Tongue (tissue), 1 donor: ENCODE measurements at regions not wholly inside any gene's neighbourhood (a gene's known extent, or its start where the extent isn't known, plus 50 kb on each side); places are given as distances from the start of the nearest gene placed in this dataset.
A peak's percentile ranks its signal among the peaks of the same experiment; 100 is the strongest.

ENCODE experiments used
- DNase-seq: peaks from one replicate; pipeline ENCODE4 v3.0.0-alpha.2; 2015

GRCh38 chr2:160918906-160919503, 241.2 kb upstream of the TANK start:
- DNase-seq, result peak; percentile 27

GRCh38 chr2:160920061-160920460, 240.2 kb upstream of the TANK start:
- no peak for DNase-seq

GRCh38 chr2:160920791-160921303, 239.4 kb upstream of the TANK start:
- peak; percentile 92 for DNase-seq

GRCh38 chr2:160921386-160921964, 238.8 kb upstream of the TANK start:
- DNase-seq, result peak; percentile 44

GRCh38 chr2:160924936-160925353, 235.3 kb upstream of the TANK start:
- no peak for DNase-seq

- no peak for DNase-seq
Measured at GRCh38 chr2:160925956-160926355, 234.3 kb upstream of the TANK start.

GRCh38 chr2:160927324-160927723, 232.9 kb upstream of the TANK start:
- DNase-seq, result no peak

GRCh38 chr2:160928854-160929301, 231.3 kb upstream of the TANK start:
- DNase-seq, result no peak

- no peak for DNase-seq
Measured at GRCh38 chr2:160931531-160931930, 228.7 kb upstream of the TANK start.

- DNase-seq, result no peak
Measured at GRCh38 chr2:160932960-160933359, 227.3 kb upstream of the TANK start.

- no peak for DNase-seq
Measured at GRCh38 chr2:160934263-160934662, 226.0 kb upstream of the TANK start.

GRCh38 chr2:160934991-160935390, 225.2 kb upstream of the TANK start:
- DNase-seq, result no peak

- DNase-seq, result no peak
Measured at GRCh38 chr2:160936044-160936806, 224.0 kb upstream of the TANK start.

GRCh38 chr2:160940271-160940670, 220.0 kb upstream of the TANK start:
- DNase-seq, result no peak

GRCh38 chr2:160940699-160941098, 219.5 kb upstream of the TANK start:
- DNase-seq, result no peak

- DNase-seq, result no peak
Measured at GRCh38 chr2:160941290-160941846, 218.9 kb upstream of the TANK start.

GRCh38 chr2:160942476-160943142, 217.6 kb upstream of the TANK start:
- peak; percentile 49 for DNase-seq

GRCh38 chr2:160943414-160943813, 216.8 kb upstream of the TANK start:
- no peak for DNase-seq

GRCh38 chr2:160952464-160953254, 207.6 kb upstream of the TANK start:
- peak; percentile 45 for DNase-seq

GRCh38 chr2:160955578-160955977, 204.7 kb upstream of the TANK start:
- DNase-seq, result no peak

GRCh38 chr2:160956243-160956802, 203.9 kb upstream of the TANK start:
- DNase-seq, result peak; percentile 33
